H1 (cell line): ENCODE measurements at regions not wholly inside any gene's neighbourhood (a gene's known extent, or its start where the extent isn't known, plus 50 kb on each side); places are given as distances from the start of the nearest gene placed in this dataset.

ENCODE experiments used
- BCL11A ChIP-seq, 2 experiments: IDR thresholded peaks; one replicate each; pipeline ENCODE4 v1.6.1; 2011; ENCODE audit warnings: low read depth in 2 of 2, low read length in 2 of 2, mild to moderate bottlenecking in 2 of 2
- CEBPB ChIP-seq: IDR thresholded peaks from 2 replicates; pipeline ENCODE4 v1.6.1; 2012; ENCODE audit warnings: low read depth, low read length
- CTCF ChIP-seq, 3 experiments: IDR thresholded peaks; 1 replicate in 2 of 3; 2 replicates in 1 of 3; pipeline versions ENCODE4 v1.5.1 to v1.6.1; 2011; ENCODE audit warnings: low read length in 3 of 3, mild to moderate bottlenecking in 3 of 3, inconsistent platforms in 2 of 3, low read depth in 1 of 3, moderate library complexity in 1 of 3; ENCODE audit not compliant: insufficient read depth in 1 of 3; ENCODE audit errors: control extremely low read depth in 1 of 3
- FOSL1 ChIP-seq: IDR thresholded peaks from 2 replicates; pipeline ENCODE4 v1.6.1; 2011; ENCODE audit warnings: mild to moderate bottlenecking, low read depth, low read length, moderate library complexity; ENCODE audit not compliant: insufficient read depth
- SP2 ChIP-seq: IDR thresholded peaks from 2 replicates; pipeline ENCODE4 v1.6.1; 2012; ENCODE audit warnings: mild to moderate bottlenecking, low read length, inconsistent platforms

- TF ChIP-seq CTCF (IDR thresholded peaks at IDR 0.05; ENCODE audit: control extremely low read depth in 1 of 3, insufficient read depth in 1 of 3, low read depth in 1 of 3, low read length in 3 of 3) (no peak), FOSL1 (no peak), BCL11A (IDR thresholded peaks at IDR 0.05; ENCODE audit: low read depth in 2 of 2, low read length in 2 of 2) (no peak), SP2 (no peak), CEBPB (no peak)
These were observed 194.7 kb downstream of the BARHL2 start for GRCh38 chr1:90522432-90522831.
